ENCODE measurements at regions not wholly inside any gene's neighbourhood (a gene's known extent, or its start where the extent isn't known, plus 50 kb on each side); places are given as distances from the start of the nearest gene placed in this dataset.

- TF ChIP-seq RAD21 (IDR thresholded peaks at IDR 0.05; ENCODE audit: low read depth) (no peak), FOXM1 (IDR thresholded peaks at IDR 0.05; ENCODE audit: borderline replicate concordance, low read depth) (no peak), CREB1 (IDR thresholded peaks at IDR 0.05; ENCODE audit: low read depth) (no peak), TAF1 (IDR thresholded peaks at IDR 0.05; ENCODE audit: low read depth) (no peak), YY1 (IDR thresholded peaks at IDR 0.05; ENCODE audit: low read depth) (no peak), TCF12 (IDR thresholded peaks at IDR 0.05; ENCODE audit: low read depth) (no peak), TEAD4 (IDR thresholded peaks at IDR 0.05) (no peak), MAX (IDR thresholded peaks at IDR 0.05) (no peak), USF1 (IDR thresholded peaks at IDR 0.05) (no peak), NFIC (IDR thresholded peaks at IDR 0.05) (no peak), CEBPB (IDR thresholded peaks at IDR 0.05) (no peak), REST (IDR thresholded peaks at IDR 0.05; ENCODE audit: low read depth) (no peak), ZBTB7A (IDR thresholded peaks at IDR 0.05; ENCODE audit: low read depth) (no peak), EGR1 (IDR thresholded peaks at IDR 0.05) (no peak), EP300 (IDR thresholded peaks at IDR 0.05; ENCODE audit: borderline replicate concordance) (no peak)
These were observed 346.5 kb upstream of the XYLT1 start for GRCh38 chr16:17817260-17817659.

- no peak for TF ChIP-seq CREB1 (IDR thresholded peaks at IDR 0.05; ENCODE audit: low read depth)
- TF ChIP-seq TAF1 (IDR thresholded peaks at IDR 0.05; ENCODE audit: low read depth) = no peak
- TF ChIP-seq EP300 (IDR thresholded peaks at IDR 0.05; ENCODE audit: borderline replicate concordance) = no peak
- no peak for TF ChIP-seq USF1 (IDR thresholded peaks at IDR 0.05)
- TF ChIP-seq MAX (IDR thresholded peaks at IDR 0.05) = no peak
- no peak for TF ChIP-seq TCF12 (IDR thresholded peaks at IDR 0.05; ENCODE audit: low read depth)
- TF ChIP-seq EGR1 (IDR thresholded peaks at IDR 0.05) = no peak
- TF ChIP-seq FOXM1 (IDR thresholded peaks at IDR 0.05; ENCODE audit: borderline replicate concordance, low read depth) = no peak
These were observed 342.0 kb upstream of the XYLT1 start for GRCh38 chr16:17812771-17813170.

GRCh38 chr16:17804857-17805256, 334.1 kb upstream of the XYLT1 start:
- TF ChIP-seq EGR1 (IDR thresholded peaks at IDR 0.05) (no peak), CEBPB (IDR thresholded peaks at IDR 0.05) (no peak), FOXM1 (IDR thresholded peaks at IDR 0.05; ENCODE audit: borderline replicate concordance, low read depth) (no peak), YY1 (IDR thresholded peaks at IDR 0.05; ENCODE audit: low read depth) (no peak), USF1 (IDR thresholded peaks at IDR 0.05) (no peak), TAF1 (IDR thresholded peaks at IDR 0.05; ENCODE audit: low read depth) (no peak), MAX (IDR thresholded peaks at IDR 0.05) (no peak), TCF12 (IDR thresholded peaks at IDR 0.05; ENCODE audit: low read depth) (no peak), NFIC (IDR thresholded peaks at IDR 0.05) (no peak), REST (IDR thresholded peaks at IDR 0.05; ENCODE audit: low read depth) (no peak), ZBTB7A (IDR thresholded peaks at IDR 0.05; ENCODE audit: low read depth) (no peak), RAD21 (IDR thresholded peaks at IDR 0.05; ENCODE audit: low read depth) (no peak), TEAD4 (IDR thresholded peaks at IDR 0.05) (no peak), EP300 (IDR thresholded peaks at IDR 0.05; ENCODE audit: borderline replicate concordance) (no peak), CREB1 (IDR thresholded peaks at IDR 0.05; ENCODE audit: low read depth) (no peak)

- TF ChIP-seq FOXM1 (IDR thresholded peaks at IDR 0.05; ENCODE audit: borderline replicate concordance, low read depth) (no peak), REST (IDR thresholded peaks at IDR 0.05; ENCODE audit: low read depth) (no peak), NFIC (IDR thresholded peaks at IDR 0.05) (no peak), USF1 (IDR thresholded peaks at IDR 0.05) (no peak), EGR1 (IDR thresholded peaks at IDR 0.05) (no peak), RAD21 (IDR thresholded peaks at IDR 0.05; ENCODE audit: low read depth) (no peak), EP300 (IDR thresholded peaks at IDR 0.05; ENCODE audit: borderline replicate concordance) (no peak), TCF12 (IDR thresholded peaks at IDR 0.05; ENCODE audit: low read depth) (no peak), ZBTB7A (IDR thresholded peaks at IDR 0.05; ENCODE audit: low read depth) (no peak), TEAD4 (IDR thresholded peaks at IDR 0.05) (no peak), CEBPB (IDR thresholded peaks at IDR 0.05) (no peak), CREB1 (IDR thresholded peaks at IDR 0.05; ENCODE audit: low read depth) (no peak), YY1 (IDR thresholded peaks at IDR 0.05; ENCODE audit: low read depth) (no peak)
These were observed 333.1 kb upstream of the XYLT1 start for GRCh38 chr16:17803625-17804410.

All from Ishikawa (cell line).